HG02840 (cell line): ENCODE measurements at regions not wholly inside any gene's neighbourhood (a gene's known extent, or its start where the extent isn't known, plus 50 kb on each side); places are given as distances from the start of the nearest gene placed in this dataset.
"Not testable (repeated sequence)": the region's sequence is repeated elsewhere in the genome, so short reads cannot be mapped to it uniquely, and the experiment has no call there.

Experiments
- ATAC-seq: cut with Tn5 transposase; IDR thresholded peaks from one replicate; pipeline ENCODE4 v1.9.1; 2021; ENCODE audit warnings: mild to moderate bottlenecking, moderate library complexity, moderate number of reproducible peaks; ENCODE audit not compliant: unreplicated experiment, low FRiP score

DNA sequence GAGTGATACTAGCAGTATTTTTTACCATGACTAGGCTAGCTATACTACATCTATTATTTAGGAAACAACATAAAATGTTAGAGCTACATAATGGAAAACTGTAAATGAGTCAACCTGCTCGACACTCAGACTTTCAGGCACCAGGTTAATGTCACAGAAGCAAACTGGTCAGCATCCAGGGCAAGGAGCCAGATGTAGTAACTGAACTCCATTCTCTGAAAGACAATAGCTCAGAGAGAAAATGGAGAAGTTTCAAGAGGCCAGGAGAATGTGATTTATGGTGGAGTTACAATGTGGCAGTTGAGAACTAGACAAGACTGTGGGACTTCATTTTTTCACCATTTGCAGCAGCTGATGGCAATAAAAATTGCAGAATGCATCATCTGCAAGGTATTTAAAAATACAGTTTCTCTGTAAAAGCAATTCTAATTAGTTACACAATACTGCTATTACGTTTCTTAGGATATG is 342.7 kb upstream of the PABPC4L start:
- no peak for ATAC-seq

DNA sequence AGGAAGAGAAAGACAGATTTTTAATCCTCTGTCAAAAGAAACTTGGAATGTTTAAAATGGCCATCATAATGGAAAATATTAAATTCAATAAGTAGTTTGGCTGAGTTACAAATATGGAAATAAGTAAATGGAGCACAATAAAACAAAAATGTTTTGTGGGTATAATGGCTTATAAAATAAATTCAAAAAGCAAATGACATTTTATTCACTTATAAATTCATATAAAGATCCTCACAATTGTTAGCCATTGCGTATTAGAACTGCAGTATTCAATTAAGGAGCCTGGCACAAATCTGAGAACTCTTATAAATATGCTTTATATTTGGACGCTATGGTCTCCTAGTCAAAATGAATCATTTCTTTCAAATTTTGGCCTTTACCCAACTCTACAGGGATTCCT is 339.0 kb upstream of the PABPC4L start:
- no peak for ATAC-seq

GRCh38 chr4:134539729-134540231 is 338.2 kb upstream of the PABPC4L start:
- ATAC-seq = no peak

DNA sequence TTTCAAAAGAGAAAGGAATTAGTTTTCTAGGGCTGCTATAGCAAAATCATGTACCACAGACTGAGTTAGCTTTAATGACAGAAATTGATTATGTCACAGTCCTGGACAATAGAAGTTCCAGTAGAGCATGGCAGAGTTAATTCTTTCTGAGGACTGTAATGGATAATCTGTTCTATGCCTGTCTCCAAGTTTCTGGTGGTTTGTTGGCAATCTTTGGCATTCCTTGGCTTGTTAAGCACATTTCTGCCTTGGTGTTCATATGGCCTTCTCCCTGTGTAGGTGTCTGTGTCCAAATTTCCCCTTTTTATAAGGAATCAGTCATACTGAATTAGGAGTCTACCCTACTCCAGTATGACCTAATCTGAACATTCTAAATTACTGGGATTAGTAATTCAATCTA is 336.1 kb upstream of the PABPC4L start:
- no peak for ATAC-seq

GRCh38 chr4:134533068-134533467 is 331.5 kb upstream of the PABPC4L start:
- ATAC-seq = no peak

DNA sequence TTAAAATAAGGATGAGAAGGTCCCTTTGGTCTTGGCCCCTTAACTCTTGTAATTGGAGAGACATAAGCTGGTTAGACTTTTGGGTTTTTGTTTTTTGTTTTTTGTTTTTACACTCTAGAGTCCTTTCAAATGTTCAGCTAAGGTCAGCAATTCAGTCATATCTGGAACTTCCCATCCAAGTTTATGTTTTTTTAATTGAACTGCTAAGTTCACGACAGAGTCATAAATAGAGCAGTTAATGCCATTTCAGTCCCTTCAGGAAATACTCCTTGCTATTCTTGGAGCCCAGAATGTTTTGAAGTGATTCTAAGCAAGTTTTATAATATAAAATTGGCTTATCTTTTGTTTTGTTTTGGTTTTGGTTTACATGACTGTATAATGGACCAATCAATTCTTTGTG is 329.4 kb upstream of the PABPC4L start:
- no peak for ATAC-seq

DNA sequence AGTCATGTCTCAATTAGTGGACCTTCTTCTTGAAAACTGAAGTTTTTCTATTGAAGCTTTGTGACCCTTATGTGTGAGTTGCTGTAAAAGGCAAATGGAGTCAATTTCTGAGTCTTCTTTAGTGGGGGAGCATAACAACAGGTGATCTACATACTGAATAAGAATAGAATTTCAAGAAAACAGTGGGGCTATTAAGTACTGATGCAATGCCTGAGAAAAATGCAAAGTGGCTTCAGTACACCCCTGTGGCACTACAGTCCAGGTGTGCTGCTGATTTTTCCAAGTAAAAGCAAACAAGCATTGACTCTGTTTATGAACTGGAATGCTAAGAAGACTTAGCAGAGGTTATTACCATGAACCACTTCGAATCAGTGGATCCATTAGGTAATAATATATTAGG is 328.0 kb upstream of the PABPC4L start:
- ATAC-seq = no peak

GRCh38 chr4:134518574-134519217 is 317.1 kb upstream of the PABPC4L start:
- ATAC-seq = no peak

GRCh38 chr4:134510544-134510943 is 309.0 kb upstream of the PABPC4L start:
- no peak for ATAC-seq

GRCh38 chr4:134505511-134505910 is 303.9 kb upstream of the PABPC4L start:
- no peak for ATAC-seq

DNA sequence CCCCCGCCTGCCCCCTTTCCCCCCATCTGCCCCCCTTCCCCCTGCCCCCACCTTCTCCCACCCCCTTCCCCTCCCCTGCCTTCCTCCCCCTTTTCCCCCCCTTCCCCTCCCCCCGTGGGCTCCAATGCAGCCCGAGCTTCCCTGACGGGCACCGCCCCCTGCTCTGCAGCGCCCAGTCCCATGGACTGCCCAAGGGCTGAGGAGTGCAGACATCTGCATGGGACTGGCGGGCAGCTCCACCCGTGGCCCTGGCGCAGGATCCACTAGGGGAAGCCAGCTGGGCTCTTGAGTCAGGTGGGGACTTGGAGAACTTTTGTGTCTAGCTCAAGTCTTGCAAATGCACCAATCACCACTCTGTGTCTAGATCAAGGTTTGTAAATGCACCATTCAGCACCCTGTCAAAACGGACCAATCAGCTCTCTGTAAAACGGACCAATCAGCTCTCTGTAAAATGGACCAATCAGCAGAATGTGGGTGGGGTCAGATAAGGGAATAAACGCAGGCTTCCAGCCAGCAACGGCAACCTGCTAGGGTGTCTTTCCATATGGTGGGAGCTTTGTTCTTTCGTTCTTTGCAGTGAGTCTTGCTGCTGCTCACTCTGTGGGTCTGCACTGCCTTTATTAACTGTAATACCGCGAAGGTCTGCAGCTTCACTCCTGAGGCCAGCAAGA is 300.5 kb upstream of the PABPC4L start:
- no peak for ATAC-seq

DNA sequence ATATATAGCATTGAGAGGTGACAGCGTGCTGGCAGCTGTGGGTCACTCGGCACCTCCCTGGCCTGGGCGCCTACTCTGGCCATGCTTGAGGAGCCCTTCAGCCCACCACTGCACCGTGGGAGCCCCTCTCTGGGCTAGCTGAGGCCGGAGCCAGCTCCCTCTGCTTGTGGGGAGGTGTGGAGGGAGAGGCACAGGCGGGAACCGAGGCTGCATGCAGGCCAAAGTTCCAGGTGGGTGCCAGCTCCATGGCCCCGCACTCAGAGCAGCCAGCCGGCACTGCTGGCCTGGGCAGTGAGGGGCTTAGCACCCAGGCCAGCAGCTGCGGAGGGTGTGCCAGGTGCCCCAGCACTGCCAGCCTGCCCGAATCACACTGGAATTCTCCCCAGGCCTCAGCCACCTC is 299.9 kb upstream of the PABPC4L start:
- not testable (repeated sequence) for ATAC-seq

DNA sequence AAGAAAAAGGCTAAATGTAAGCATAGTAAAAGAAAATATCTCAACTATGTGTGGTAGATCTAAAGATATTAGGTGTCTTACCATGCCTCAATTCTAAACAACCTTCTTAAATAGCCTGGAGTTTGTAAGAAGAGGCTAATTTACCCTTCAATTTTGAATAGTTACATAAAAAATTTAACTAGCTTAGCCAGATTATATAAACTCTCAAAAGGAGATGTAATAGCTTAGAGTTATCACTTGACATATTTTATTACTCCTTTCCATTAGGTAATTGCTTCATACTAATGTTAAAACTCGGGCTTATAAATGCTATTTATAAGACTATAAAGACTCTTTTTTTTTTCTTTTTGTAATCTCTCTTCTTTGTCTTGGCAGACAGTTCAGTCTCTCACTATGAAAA is 297.5 kb upstream of the PABPC4L start:
- ATAC-seq = no peak

DNA sequence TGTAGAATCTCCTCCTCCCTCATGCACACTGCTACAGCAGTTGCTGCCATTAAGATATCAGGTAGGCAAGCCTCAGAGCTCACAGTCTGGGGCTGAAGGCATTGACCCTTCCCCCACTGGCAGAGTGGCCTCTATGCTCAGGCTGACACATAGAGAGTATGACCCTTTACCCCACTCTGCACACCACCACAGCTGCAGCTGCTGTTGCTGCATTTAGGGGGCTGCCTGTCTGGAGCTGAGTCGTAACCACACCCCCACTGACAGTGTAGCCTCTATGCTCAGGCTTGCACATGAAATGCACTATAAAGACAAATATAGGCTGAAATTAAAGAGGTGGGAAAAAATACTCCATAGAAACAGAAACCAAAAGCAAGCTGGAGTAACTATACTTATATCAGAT is 289.3 kb upstream of the PABPC4L start:
- ATAC-seq = no peak

DNA sequence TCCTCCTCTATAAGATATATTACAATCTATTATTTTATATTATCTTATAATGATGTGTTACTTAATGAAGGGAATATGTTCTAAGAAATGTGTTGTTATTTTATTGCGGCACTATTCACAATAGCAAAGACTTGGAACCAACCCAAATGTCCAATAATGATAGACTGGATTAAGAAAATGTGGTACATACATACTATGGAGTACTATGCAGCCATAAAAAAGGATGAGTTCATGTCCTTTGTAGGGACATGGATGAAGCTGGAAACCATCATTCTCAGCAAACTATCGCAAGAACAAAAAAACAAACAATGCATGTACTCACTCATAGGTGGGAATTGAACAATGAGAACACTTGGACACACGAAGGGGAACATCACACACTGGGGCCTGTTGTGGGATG is 281.9 kb upstream of the PABPC4L start:
- ATAC-seq = not testable (repeated sequence)

GRCh38 chr4:134471569-134471968 is 270.0 kb upstream of the PABPC4L start:
- ATAC-seq = no peak

DNA sequence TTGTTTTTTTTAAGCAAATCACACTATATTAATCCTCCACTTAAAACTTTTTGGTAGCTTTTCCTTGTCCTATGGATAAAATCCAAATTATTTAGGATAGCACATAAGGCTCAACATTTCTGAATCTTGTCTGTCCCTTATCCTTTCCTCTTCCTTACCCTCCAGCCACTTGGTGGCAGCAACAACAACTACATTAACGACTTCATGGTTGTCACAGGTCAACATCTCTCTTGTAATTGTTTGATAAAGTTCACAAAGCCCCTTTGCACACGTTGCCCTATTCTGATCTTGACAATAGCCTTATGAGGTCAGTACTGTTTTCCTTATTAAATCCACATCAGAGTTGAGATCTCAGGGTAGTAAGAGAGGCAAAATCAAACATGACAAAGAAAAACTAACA is 269.0 kb upstream of the PABPC4L start:
- no peak for ATAC-seq

- no peak for ATAC-seq
These were observed 263.8 kb upstream of the PABPC4L start for GRCh38 chr4:134465417-134465816.

- no peak for ATAC-seq
These were observed 262.2 kb upstream of the PABPC4L start for GRCh38 chr4:134463771-134464170.

- no peak for ATAC-seq
These were observed 225.2 kb upstream of the PABPC4L start for GRCh38 chr4:134426821-134427220.

GRCh38 chr4:134425756-134426155 is 224.2 kb upstream of the PABPC4L start:
- ATAC-seq = no peak

GRCh38 chr4:134422776-134423175 is 221.2 kb upstream of the PABPC4L start:
- no peak for ATAC-seq
